ENCODE measurements at regions not wholly inside any gene's neighbourhood (a gene's known extent, or its start where the extent isn't known, plus 50 kb on each side); places are given as distances from the start of the nearest gene placed in this dataset.

- peak in 1 of 2 donors; percentile 61 for DNase-seq (ENCODE audit: low spot score in 2 of 2)
- WGBS, 2 donors, result 91 to 96% methylated on average over 19 of the region's 19 CpGs
- intact Hi-C loops (cut with DNase I; ENCODE audit: low total_unique reads), result no loop called here
- H3K4me3 ChIP-seq (ENCODE audit: low read depth, poor library complexity, severe bottlenecking), result no peak overlapping the region
- TF ChIP-seq, protein P1, sequence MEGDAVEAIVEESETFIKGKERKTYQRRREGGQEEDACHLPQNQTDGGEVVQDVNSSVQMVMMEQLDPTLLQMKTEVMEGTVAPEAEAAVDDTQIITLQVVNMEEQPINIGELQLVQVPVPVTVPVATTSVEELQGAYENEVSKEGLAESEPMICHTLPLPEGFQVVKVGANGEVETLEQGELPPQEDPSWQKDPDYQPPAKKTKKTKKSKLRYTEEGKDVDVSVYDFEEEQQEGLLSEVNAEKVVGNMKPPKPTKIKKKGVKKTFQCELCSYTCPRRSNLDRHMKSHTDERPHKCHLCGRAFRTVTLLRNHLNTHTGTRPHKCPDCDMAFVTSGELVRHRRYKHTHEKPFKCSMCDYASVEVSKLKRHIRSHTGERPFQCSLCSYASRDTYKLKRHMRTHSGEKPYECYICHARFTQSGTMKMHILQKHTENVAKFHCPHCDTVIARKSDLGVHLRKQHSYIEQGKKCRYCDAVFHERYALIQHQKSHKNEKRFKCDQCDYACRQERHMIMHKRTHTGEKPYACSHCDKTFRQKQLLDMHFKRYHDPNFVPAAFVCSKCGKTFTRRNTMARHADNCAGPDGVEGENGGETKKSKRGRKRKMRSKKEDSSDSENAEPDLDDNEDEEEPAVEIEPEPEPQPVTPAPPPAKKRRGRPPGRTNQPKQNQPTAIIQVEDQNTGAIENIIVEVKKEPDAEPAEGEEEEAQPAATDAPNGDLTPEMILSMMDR (IDR thresholded peaks at IDR 0.05), result no peak
- no peak for TF ChIP-seq POLR2A (IDR thresholded peaks at IDR 0.05)
Observed at GRCh38 chr4:178136736-178137345, 694.6 kb upstream of the AGA start.

GRCh38 chr4:178137732-178138471, 695.7 kb upstream of the AGA start:
- TF ChIP-seq POLR2A (IDR thresholded peaks at IDR 0.05), result no peak
- TF ChIP-seq, protein P1 (IDR thresholded peaks at IDR 0.05), result no peak
- DNase-seq (ENCODE audit: low spot score in 2 of 2), result peak in 1 of 2 donors; percentile 81
- intact Hi-C loops (cut with DNase I; ENCODE audit: low total_unique reads), result no loop called here
- H3K4me3 ChIP-seq (ENCODE audit: low read depth, poor library complexity, severe bottlenecking), result no peak overlapping the region
- WGBS, 2 donors, result 93 to 95% methylated on average over 22 of the region's 22 CpGs

- intact Hi-C loops (cut with DNase I; ENCODE audit: low total_unique reads), result no loop called here
- 95 to 96% methylated on average over 13 of the region's 13 CpGs for WGBS, 2 donors
- DNase-seq (ENCODE audit: low spot score in 2 of 2), result peak in 1 of 2 donors; percentile 76
- no peak for TF ChIP-seq POLR2A (IDR thresholded peaks at IDR 0.05)
- TF ChIP-seq, protein P1 (IDR thresholded peaks at IDR 0.05), result no peak
- no peak overlapping the region for H3K4me3 ChIP-seq (ENCODE audit: low read depth, poor library complexity, severe bottlenecking)
Observed at GRCh38 chr4:178138491-178138890, 696.3 kb upstream of the AGA start.

- TF ChIP-seq POLR2A (IDR thresholded peaks at IDR 0.05), result no peak
- TF ChIP-seq, protein P1 (IDR thresholded peaks at IDR 0.05), result no peak
- WGBS, 2 donors, result 96 to 97% methylated on average over 11 of the region's 11 CpGs
- peak in 1 of 2 donors; percentile 78 for DNase-seq (ENCODE audit: low spot score in 2 of 2)
- intact Hi-C loops (cut with DNase I; ENCODE audit: low total_unique reads), result no loop called here
- no peak overlapping the region for H3K4me3 ChIP-seq (ENCODE audit: low read depth, poor library complexity, severe bottlenecking)
Observed at GRCh38 chr4:178140326-178140915, 698.2 kb upstream of the AGA start.

DNA sequence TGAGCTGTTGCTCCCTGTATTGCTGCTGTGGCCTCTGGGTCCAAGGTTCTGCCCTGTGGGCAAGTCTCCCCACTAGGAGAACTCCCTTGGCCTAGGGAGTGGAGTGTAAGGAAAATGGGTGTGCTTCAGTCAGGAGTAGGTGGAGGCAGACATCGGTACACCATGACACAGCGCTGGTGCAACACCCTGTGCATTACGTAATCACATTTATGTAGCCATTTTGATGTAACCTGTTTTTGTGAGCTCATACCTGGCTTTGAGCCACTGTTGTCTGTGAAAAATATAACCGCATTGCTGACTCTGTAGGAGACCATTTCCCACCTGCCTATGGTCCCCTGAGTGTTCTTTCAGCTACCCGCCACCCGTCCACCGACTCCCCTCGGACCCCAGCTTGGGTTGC, 700.5 kb upstream of the AGA start:
- no peak for DNase-seq (ENCODE audit: low spot score in 2 of 2)
- no peak overlapping the region for H3K4me3 ChIP-seq (ENCODE audit: low read depth, poor library complexity, severe bottlenecking)
- intact Hi-C loops (cut with DNase I; ENCODE audit: low total_unique reads), result no loop called here
- 84 to 87% methylated on average over 8 of the region's 8 CpGs for WGBS, 2 donors
- no peak for TF ChIP-seq POLR2A (IDR thresholded peaks at IDR 0.05)
- TF ChIP-seq, protein P1 (IDR thresholded peaks at IDR 0.05), result no peak
